Glutamatergic neuron (in vitro differentiated cells): ENCODE measurements at regions not wholly inside any gene's neighbourhood (a gene's known extent, or its start where the extent isn't known, plus 50 kb on each side); places are given as distances from the start of the nearest gene placed in this dataset.

ENCODE experiments used
- DNase-seq: peaks from one replicate; pipeline ENCODE4 v3.0.0; 2022
- H3K27ac Mint-ChIP-seq: one replicate; pipeline ENCODE4 v1.8.0; 2020; ENCODE audit warnings: mild to moderate bottlenecking, mixed read lengths, inconsistent platforms; ENCODE audit not compliant: unreplicated experiment
- H3K27me3 Mint-ChIP-seq: one replicate; pipeline ENCODE4 v1.8.0; 2020; ENCODE audit warnings: mild to moderate bottlenecking, moderate library complexity, mixed read lengths, inconsistent platforms; ENCODE audit not compliant: unreplicated experiment
- H3K36me3 Mint-ChIP-seq: one replicate; pipeline ENCODE4 v1.8.0; 2020; ENCODE audit warnings: mild to moderate bottlenecking, mixed read lengths, inconsistent platforms; ENCODE audit not compliant: unreplicated experiment
- H3K4me1 Mint-ChIP-seq: one replicate; pipeline ENCODE4 v1.8.0; 2020; ENCODE audit warnings: mild to moderate bottlenecking, low read depth, mixed read lengths, inconsistent platforms; ENCODE audit not compliant: unreplicated experiment
- H3K4me3 Mint-ChIP-seq: one replicate; pipeline ENCODE4 v1.8.0; 2020; ENCODE audit warnings: mild to moderate bottlenecking, mixed read lengths, inconsistent platforms; ENCODE audit not compliant: unreplicated experiment
- H3K9me3 Mint-ChIP-seq: one replicate; pipeline ENCODE4 v1.8.0; 2020; ENCODE audit warnings: mild to moderate bottlenecking, moderate library complexity, mixed read lengths, inconsistent platforms; ENCODE audit not compliant: unreplicated experiment
- CTCF ChIP-seq: fragments of 200-600 bp; sonication (generic); IDR thresholded peaks from one replicate; pipeline ENCODE4 v1.5.0; 2021; ENCODE audit not compliant: partially characterized antibody, unreplicated experiment

GRCh38 chr13:72218966-72219365, 352.0 kb upstream of the DACH1 start:
- no peak for DNase-seq
- no peak overlapping the region for H3K4me3 Mint-ChIP-seq
- no peaks in the 10 kb centered on the region for H3K36me3 Mint-ChIP-seq
- no peak for TF ChIP-seq CTCF
- peaks cover 4% of the 10 kb centered on the region for H3K4me1 Mint-ChIP-seq
- H3K27me3 Mint-ChIP-seq, result no peaks in the 10 kb centered on the region
- no peaks in the 10 kb centered on the region for H3K9me3 Mint-ChIP-seq
- H3K27ac Mint-ChIP-seq, result no peak overlapping the region

DNA sequence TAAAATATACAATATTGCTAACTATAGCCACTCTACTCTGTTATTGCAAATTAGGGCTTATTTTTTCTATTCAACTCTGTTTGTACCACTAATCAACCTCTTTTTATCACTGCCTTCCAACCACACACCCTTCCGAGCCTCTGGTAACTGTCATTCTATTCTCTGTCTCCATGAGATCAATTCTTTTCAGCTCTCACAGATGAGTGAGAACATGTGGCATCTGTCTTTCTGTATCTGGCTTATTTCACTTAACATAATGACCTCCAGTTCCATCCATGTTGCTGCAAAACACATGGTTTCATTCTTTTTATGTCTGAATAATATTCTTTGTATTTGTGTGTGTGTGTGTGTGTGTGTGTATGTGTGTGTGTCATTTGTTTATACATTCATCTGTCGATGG, 350.1 kb upstream of the DACH1 start:
- no peak overlapping the region for H3K27ac Mint-ChIP-seq
- H3K4me3 Mint-ChIP-seq, result no peak overlapping the region
- H3K36me3 Mint-ChIP-seq, result no peaks in the 10 kb centered on the region
- no peaks in the 10 kb centered on the region for H3K9me3 Mint-ChIP-seq
- H3K27me3 Mint-ChIP-seq, result no peaks in the 10 kb centered on the region
- DNase-seq, result no peak
- no peak for TF ChIP-seq CTCF
- H3K4me1 Mint-ChIP-seq, result peaks cover 4% of the 10 kb centered on the region

- H3K27ac Mint-ChIP-seq, result no peak overlapping the region
- DNase-seq, result no peak
- no peak overlapping the region for H3K4me3 Mint-ChIP-seq
- no peaks in the 10 kb centered on the region for H3K36me3 Mint-ChIP-seq
- no peaks in the 10 kb centered on the region for H3K27me3 Mint-ChIP-seq
- TF ChIP-seq CTCF, result no peak
- H3K9me3 Mint-ChIP-seq, result no peaks in the 10 kb centered on the region
- H3K4me1 Mint-ChIP-seq, result no peaks in the 10 kb centered on the region
Observed at GRCh38 chr13:72208112-72208645, 341.2 kb upstream of the DACH1 start.

- Mint-ChIP-seq H3K4me1 (no peaks in the 10 kb centered on the region), H3K27ac (no peak overlapping the region), H3K36me3 (no peaks in the 10 kb centered on the region), H3K9me3 (no peaks in the 10 kb centered on the region), H3K4me3 (no peak overlapping the region), H3K27me3 (no peaks in the 10 kb centered on the region)
- DNase-seq, result no peak
- no peak for TF ChIP-seq CTCF
Observed at GRCh38 chr13:72205773-72206172, 338.8 kb upstream of the DACH1 start.

DNA sequence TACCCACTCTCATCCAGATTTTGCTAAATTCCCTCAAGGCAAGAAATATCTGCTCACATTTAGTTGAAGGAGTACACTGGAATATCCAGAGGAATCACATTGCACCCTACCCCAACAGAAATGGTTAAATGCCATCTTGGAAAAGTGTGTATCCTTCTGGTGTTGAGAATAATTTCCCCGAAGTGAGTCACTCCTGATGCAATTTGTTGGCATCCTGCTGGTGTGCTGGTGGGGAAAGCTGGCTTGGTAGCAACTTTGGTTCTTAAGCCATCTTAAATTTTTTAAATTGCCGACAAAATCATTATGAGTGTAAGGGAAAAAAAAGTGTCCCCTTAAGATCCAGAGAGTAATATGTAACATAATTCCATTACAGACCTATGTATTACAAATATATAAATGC, 337.3 kb upstream of the DACH1 start:
- no peaks in the 10 kb centered on the region for H3K4me1 Mint-ChIP-seq
- no peak overlapping the region for H3K4me3 Mint-ChIP-seq
- TF ChIP-seq CTCF, result no peak
- H3K9me3 Mint-ChIP-seq, result no peaks in the 10 kb centered on the region
- H3K36me3 Mint-ChIP-seq, result no peaks in the 10 kb centered on the region
- no peaks in the 10 kb centered on the region for H3K27me3 Mint-ChIP-seq
- no peak overlapping the region for H3K27ac Mint-ChIP-seq
- no peak for DNase-seq
